H9 (cell line): ENCODE measurements at regions not wholly inside any gene's neighbourhood (a gene's known extent, or its start where the extent isn't known, plus 50 kb on each side); places are given as distances from the start of the nearest gene placed in this dataset.

ENCODE experiments used
- DNase-seq: peaks from one replicate; pipeline ENCODE4 v3.0.0-alpha.2; 2017
- H2AFZ ChIP-seq: one replicate; pipeline ENCODE4 v1.6.1; 2013; ENCODE audit warnings: mild to moderate bottlenecking, low read length, control low read depth, moderate library complexity
- H2AK5ac ChIP-seq: 2 replicates; pipeline ENCODE4 v1.6.1; 2013; ENCODE audit warnings: low read length, control low read depth, mixed read lengths; ENCODE audit not compliant: insufficient read length
- H2BK120ac ChIP-seq: one replicate; pipeline ENCODE4 v1.6.1; 2013; ENCODE audit warnings: low read depth, mild to moderate bottlenecking, low read length, control low read depth, inconsistent platforms; ENCODE audit not compliant: poor library complexity, severe bottlenecking
- H2BK12ac ChIP-seq: 2 replicates; pipeline ENCODE4 v1.6.1; 2013; ENCODE audit warnings: low read length, control low read depth, mixed read lengths, low read depth; ENCODE audit not compliant: insufficient read length
- H2BK15ac ChIP-seq: 2 replicates; pipeline ENCODE4 v1.6.1; 2013; ENCODE audit warnings: low read depth, low read length, control low read depth
- H2BK20ac ChIP-seq: one replicate; pipeline ENCODE4 v1.6.1; 2013; ENCODE audit warnings: low read depth, mild to moderate bottlenecking, low read length, control low read depth, inconsistent platforms; ENCODE audit not compliant: poor library complexity, severe bottlenecking
- H2BK5ac ChIP-seq: 2 replicates; pipeline ENCODE4 v1.6.1; 2013; ENCODE audit warnings: low read length, control low read depth, mixed read lengths; ENCODE audit not compliant: insufficient read length
- H3K14ac ChIP-seq: 2 replicates; pipeline ENCODE4 v1.6.1; 2013; ENCODE audit warnings: low read length, control low read depth; ENCODE audit not compliant: insufficient read depth
- H3K18ac ChIP-seq: 2 replicates; pipeline ENCODE4 v1.6.1; 2013; ENCODE audit warnings: low read depth, mild to moderate bottlenecking, mixed read lengths, low read length, control low read depth; ENCODE audit not compliant: insufficient read length
- H3K23ac ChIP-seq: 2 replicates; pipeline ENCODE4 v1.6.1; 2013; ENCODE audit warnings: low read length, control low read depth, mixed read lengths, low read depth; ENCODE audit not compliant: insufficient read length
- H3K23me2 ChIP-seq: 2 replicates; pipeline ENCODE4 v1.6.1; 2013; ENCODE audit warnings: low read depth, mild to moderate bottlenecking, mixed read lengths, low read length, control low read depth; ENCODE audit not compliant: insufficient read length, poor library complexity, severe bottlenecking
- H3K27ac ChIP-seq: 2 replicates; pipeline ENCODE4 v1.5.1; 2013; ENCODE audit warnings: low read length, control low read depth, mixed read lengths, low read depth; ENCODE audit not compliant: insufficient read length
- H3K27me3 ChIP-seq: 2 replicates; pipeline ENCODE4 v1.6.1; 2013; ENCODE audit warnings: low read length, control low read depth, inconsistent platforms; ENCODE audit not compliant: insufficient read depth
- H3K4ac ChIP-seq: 2 replicates; pipeline ENCODE4 v1.6.1; 2013; ENCODE audit warnings: low read depth, mild to moderate bottlenecking, control low read depth, inconsistent platforms, low read length, moderate library complexity
- H3K4me1 ChIP-seq: 2 replicates; pipeline ENCODE4 v1.6.1; 2013; ENCODE audit warnings: low read length, control low read depth, inconsistent platforms; ENCODE audit not compliant: insufficient read depth
- H3K4me2 ChIP-seq: 2 replicates; pipeline ENCODE4 v1.6.1; 2013; ENCODE audit warnings: low read length, control low read depth, mixed read lengths; ENCODE audit not compliant: insufficient read length, insufficient read depth
- H3K56ac ChIP-seq: 2 replicates; pipeline ENCODE4 v1.6.1; 2013; ENCODE audit warnings: low read depth, mild to moderate bottlenecking, mixed read lengths, low read length, control low read depth; ENCODE audit not compliant: insufficient read length
- H3K79me1 ChIP-seq: 2 replicates; pipeline ENCODE4 v1.6.1; 2013; ENCODE audit warnings: low read depth, mild to moderate bottlenecking, moderate library complexity, low read length, control low read depth, inconsistent platforms; ENCODE audit not compliant: insufficient read depth, poor library complexity, severe bottlenecking
- H3K79me2 ChIP-seq: 2 replicates; pipeline ENCODE4 v1.6.1; 2013; ENCODE audit warnings: low read length, control low read depth, inconsistent platforms; ENCODE audit not compliant: insufficient read depth
- H3K9ac ChIP-seq: 2 replicates; pipeline ENCODE4 v1.6.1; 2013; ENCODE audit warnings: low read length, control low read depth, mixed read lengths; ENCODE audit not compliant: insufficient read length; ENCODE audit errors: extremely low read depth
- H3K9me3 ChIP-seq: one replicate; pipeline ENCODE4 v1.6.1; 2013; ENCODE audit warnings: low read depth, low read length, inconsistent platforms; ENCODE audit not compliant: control insufficient read depth
- H3T11ph ChIP-seq: one replicate; pipeline ENCODE4 v1.6.1; 2013; ENCODE audit warnings: mild to moderate bottlenecking, low read length, control low read depth, inconsistent platforms
- H4K20me1 ChIP-seq: one replicate; pipeline ENCODE4 v1.6.1; 2013; ENCODE audit not compliant: control insufficient read depth, insufficient read length, insufficient read depth
- H4K5ac ChIP-seq: 2 replicates; pipeline ENCODE4 v1.6.1; 2013; ENCODE audit warnings: low read depth, mild to moderate bottlenecking, mixed read lengths, low read length, control low read depth; ENCODE audit not compliant: insufficient read length
- H4K8ac ChIP-seq: replicated peaks from 2 replicates; pipeline ENCODE4 v1.6.1; 2013; ENCODE audit warnings: low read length, control low read depth, mixed read lengths, low read depth; ENCODE audit not compliant: insufficient read length
- H4K91ac ChIP-seq: 2 replicates; pipeline ENCODE4 v1.6.1; 2013; ENCODE audit warnings: low read depth, mild to moderate bottlenecking, moderate library complexity, mixed read lengths, low read length, control low read depth; ENCODE audit not compliant: insufficient read length
- H3K27ac Mint-ChIP-seq, 3 experiments: 2 replicates in 2 of 3; 3 replicates in 1 of 3; pipeline ENCODE4 v1.8.0; 2020 to 2021; ENCODE audit warnings: mixed read lengths in 3 of 3, mild to moderate bottlenecking in 1 of 3, moderate library complexity in 1 of 3
- H3K27me3 Mint-ChIP-seq: 2 replicates; pipeline ENCODE4 v1.8.0; 2021; ENCODE audit warnings: low read depth, mild to moderate bottlenecking, moderate library complexity, mixed read lengths
- H3K36me3 Mint-ChIP-seq, 3 experiments: 2 replicates in 2 of 3; 3 replicates in 1 of 3; pipeline ENCODE4 v1.8.0; 2020 to 2021; ENCODE audit warnings: low read depth in 3 of 3, mixed read lengths in 3 of 3; ENCODE audit not compliant: insufficient read depth in 1 of 3
- H3K4me1 Mint-ChIP-seq, 2 experiments: 2 replicates each; pipeline ENCODE4 v1.8.0; 2020; ENCODE audit warnings: mixed read lengths in 2 of 2
- H3K4me3 Mint-ChIP-seq, 2 experiments: 2 replicates in 1 of 2; 3 replicates in 1 of 2; pipeline ENCODE4 v1.8.0; 2020 to 2021; ENCODE audit warnings: mild to moderate bottlenecking in 2 of 2, mixed read lengths in 2 of 2, moderate library complexity in 1 of 2
- H3K9me3 Mint-ChIP-seq, 2 experiments: 2 replicates in 1 of 2; 3 replicates in 1 of 2; pipeline ENCODE4 v1.8.0; 2020; ENCODE audit warnings: mild to moderate bottlenecking in 2 of 2, mixed read lengths in 2 of 2, moderate library complexity in 1 of 2
- WGBS: extraction: QIAGEN DNeasy Blood & Tissue Kit; methylation state at CpG from one replicate; pipeline ENCODE4 v1.1.7; 2013; ENCODE audit warnings: missing lambda C conversion rate, low lambda C conversion rate, mixed read lengths; ENCODE audit not compliant: insufficient read length; ENCODE audit errors: extremely low coverage; 5-methylcytosine and 5-hydroxymethylcytosine counted together
- TF ChIP-seq, protein P1 (sequence below): fragments of 200-600 bp; sonication (generic); conservative IDR thresholded peaks from 3 replicates; pipeline ENCODE4 v1.8.0; 2021; ENCODE audit warnings: antibody characterized with exemption, mild to moderate bottlenecking

- H3K23ac ChIP-seq = no peak overlapping the region
- H3K27me3 ChIP-seq = no peaks in the 10 kb centered on the region
- Mint-ChIP-seq H3K27me3 (no peaks in the 10 kb centered on the region), H3K4me3 (no peak overlapping the region), H3K36me3 (no peaks in the 10 kb centered on the region; a peak in 2 of 7 replicates), H3K27ac (no peak overlapping the region), H3K9me3 (peaks cover 0 to 2% of the 10 kb centered on the region in 2 experiments; a peak in 2 of 5 replicates), H3K4me1 (peaks cover 31 to 45% of the 10 kb centered on the region in 2 experiments)
- H3K4ac ChIP-seq = no peak overlapping the region
- no peak overlapping the region for H3K14ac ChIP-seq
- H4K8ac ChIP-seq = no peak overlapping the region
- H3K9ac ChIP-seq = no peak overlapping the region
- no peak overlapping the region for H3K27ac ChIP-seq
- H3K79me1 ChIP-seq = no peaks in the 10 kb centered on the region
- TF ChIP-seq, protein P1, sequence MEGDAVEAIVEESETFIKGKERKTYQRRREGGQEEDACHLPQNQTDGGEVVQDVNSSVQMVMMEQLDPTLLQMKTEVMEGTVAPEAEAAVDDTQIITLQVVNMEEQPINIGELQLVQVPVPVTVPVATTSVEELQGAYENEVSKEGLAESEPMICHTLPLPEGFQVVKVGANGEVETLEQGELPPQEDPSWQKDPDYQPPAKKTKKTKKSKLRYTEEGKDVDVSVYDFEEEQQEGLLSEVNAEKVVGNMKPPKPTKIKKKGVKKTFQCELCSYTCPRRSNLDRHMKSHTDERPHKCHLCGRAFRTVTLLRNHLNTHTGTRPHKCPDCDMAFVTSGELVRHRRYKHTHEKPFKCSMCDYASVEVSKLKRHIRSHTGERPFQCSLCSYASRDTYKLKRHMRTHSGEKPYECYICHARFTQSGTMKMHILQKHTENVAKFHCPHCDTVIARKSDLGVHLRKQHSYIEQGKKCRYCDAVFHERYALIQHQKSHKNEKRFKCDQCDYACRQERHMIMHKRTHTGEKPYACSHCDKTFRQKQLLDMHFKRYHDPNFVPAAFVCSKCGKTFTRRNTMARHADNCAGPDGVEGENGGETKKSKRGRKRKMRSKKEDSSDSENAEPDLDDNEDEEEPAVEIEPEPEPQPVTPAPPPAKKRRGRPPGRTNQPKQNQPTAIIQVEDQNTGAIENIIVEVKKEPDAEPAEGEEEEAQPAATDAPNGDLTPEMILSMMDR = no peak
- H2BK12ac ChIP-seq = no peak overlapping the region
- no peak overlapping the region for H3K4me2 ChIP-seq
- no peak overlapping the region for H2AK5ac ChIP-seq
- no peak overlapping the region for H4K91ac ChIP-seq
- no CpG with 5 or more reads among the region's 2 CpGs for WGBS
- no peak overlapping the region for H2BK15ac ChIP-seq
- no peaks in the 10 kb centered on the region for H3K9me3 ChIP-seq
- H4K20me1 ChIP-seq = no peaks in the 10 kb centered on the region
- no peak overlapping the region for H4K5ac ChIP-seq
- H2BK5ac ChIP-seq = no peak overlapping the region
- H2AFZ ChIP-seq = no peak overlapping the region
- no peak overlapping the region for H3K56ac ChIP-seq
- H3T11ph ChIP-seq = no peak overlapping the region
- no peaks in the 10 kb centered on the region for H3K23me2 ChIP-seq
- DNase-seq = no peak
- no peak overlapping the region for H2BK20ac ChIP-seq
- H3K79me2 ChIP-seq = no peaks in the 10 kb centered on the region
- H2BK120ac ChIP-seq = no peak overlapping the region
- H3K18ac ChIP-seq = no peak overlapping the region
- peaks cover 2% of the 10 kb centered on the region; the same call in 1 of the 2 replicates for H3K4me1 ChIP-seq
Observed at GRCh38 chr12:91373086-91373485, 190.5 kb upstream of the DCN start.
